ENCODE measurements at regions not wholly inside any gene's neighbourhood (a gene's known extent, or its start where the extent isn't known, plus 50 kb on each side); places are given as distances from the start of the nearest gene placed in this dataset.

GRCh38 chr14:34027990-34028495 is 77.2 kb upstream of the EGLN3 start:
- no peak for DNase-seq (ENCODE audit: low read depth in 4 of 4, low spot score in 3 of 4)

- DNase-seq (ENCODE audit: low read depth in 4 of 4, low spot score in 3 of 4) = no peak
These were observed 76.5 kb upstream of the EGLN3 start for GRCh38 chr14:34027130-34027989.

GRCh38 chr14:34025325-34026017 is 74.6 kb upstream of the EGLN3 start:
- DNase-seq (ENCODE audit: low read depth in 4 of 4, low spot score in 3 of 4) = no peak

- DNase-seq (ENCODE audit: low read depth in 4 of 4, low spot score in 3 of 4) = no peak
These were observed 73.9 kb upstream of the EGLN3 start for GRCh38 chr14:34024768-34025144.

- no peak for DNase-seq (ENCODE audit: low read depth in 4 of 4, low spot score in 3 of 4)
These were observed 73.2 kb upstream of the EGLN3 start for GRCh38 chr14:34023824-34024767.

- DNase-seq (ENCODE audit: low read depth in 4 of 4, low spot score in 3 of 4) = no peak
These were observed 70.2 kb upstream of the EGLN3 start for GRCh38 chr14:34021096-34021495.

GRCh38 chr14:34020014-34020413 is 69.1 kb upstream of the EGLN3 start:
- DNase-seq (ENCODE audit: low read depth in 4 of 4, low spot score in 3 of 4) = no peak

GRCh38 chr14:34018564-34019244 is 67.8 kb upstream of the EGLN3 start:
- DNase-seq (ENCODE audit: low read depth in 4 of 4, low spot score in 3 of 4) = no peak

GRCh38 chr14:34018125-34018524 is 67.3 kb upstream of the EGLN3 start:
- no peak for DNase-seq (ENCODE audit: low read depth in 4 of 4, low spot score in 3 of 4)

GRCh38 chr14:34015383-34015782 is 64.5 kb upstream of the EGLN3 start:
- DNase-seq (ENCODE audit: low read depth in 4 of 4, low spot score in 3 of 4) = no peak

- no peak for DNase-seq (ENCODE audit: low read depth in 4 of 4, low spot score in 3 of 4)
These were observed 64.1 kb upstream of the EGLN3 start for GRCh38 chr14:34014936-34015335.

- no peak for DNase-seq (ENCODE audit: low read depth in 4 of 4, low spot score in 3 of 4)
These were observed 62.8 kb upstream of the EGLN3 start for GRCh38 chr14:34013721-34014060.

- DNase-seq (ENCODE audit: low read depth in 4 of 4, low spot score in 3 of 4) = no peak
These were observed 62.3 kb upstream of the EGLN3 start for GRCh38 chr14:34012978-34013720.

- no peak for DNase-seq (ENCODE audit: low read depth in 4 of 4, low spot score in 3 of 4)
These were observed 61.5 kb upstream of the EGLN3 start for GRCh38 chr14:34012369-34012768.

GRCh38 chr14:34009956-34010355 is 59.1 kb upstream of the EGLN3 start:
- no peak for DNase-seq (ENCODE audit: low read depth in 4 of 4, low spot score in 3 of 4)

- no peak for DNase-seq (ENCODE audit: low read depth in 4 of 4, low spot score in 3 of 4)
These were observed 57.0 kb upstream of the EGLN3 start for GRCh38 chr14:34007902-34008301.

GRCh38 chr14:34005901-34006300 is 55.0 kb upstream of the EGLN3 start:
- DNase-seq (ENCODE audit: low read depth in 4 of 4, low spot score in 3 of 4) = no peak

- no peak for DNase-seq (ENCODE audit: low read depth in 4 of 4, low spot score in 3 of 4)
These were observed 54.0 kb upstream of the EGLN3 start for GRCh38 chr14:34004881-34005280.

GRCh38 chr14:34003691-34004090 is 52.8 kb upstream of the EGLN3 start:
- DNase-seq (ENCODE audit: low read depth in 4 of 4, low spot score in 3 of 4) = no peak

Measured in left renal pelvis (tissue), 4 donors.